ENCODE measurements at regions not wholly inside any gene's neighbourhood (a gene's known extent, or its start where the extent isn't known, plus 50 kb on each side); places are given as distances from the start of the nearest gene placed in this dataset.
"Not testable (repeated sequence)": the region's sequence is repeated elsewhere in the genome, so short reads cannot be mapped to it uniquely, and the experiment has no call there.

DNA sequence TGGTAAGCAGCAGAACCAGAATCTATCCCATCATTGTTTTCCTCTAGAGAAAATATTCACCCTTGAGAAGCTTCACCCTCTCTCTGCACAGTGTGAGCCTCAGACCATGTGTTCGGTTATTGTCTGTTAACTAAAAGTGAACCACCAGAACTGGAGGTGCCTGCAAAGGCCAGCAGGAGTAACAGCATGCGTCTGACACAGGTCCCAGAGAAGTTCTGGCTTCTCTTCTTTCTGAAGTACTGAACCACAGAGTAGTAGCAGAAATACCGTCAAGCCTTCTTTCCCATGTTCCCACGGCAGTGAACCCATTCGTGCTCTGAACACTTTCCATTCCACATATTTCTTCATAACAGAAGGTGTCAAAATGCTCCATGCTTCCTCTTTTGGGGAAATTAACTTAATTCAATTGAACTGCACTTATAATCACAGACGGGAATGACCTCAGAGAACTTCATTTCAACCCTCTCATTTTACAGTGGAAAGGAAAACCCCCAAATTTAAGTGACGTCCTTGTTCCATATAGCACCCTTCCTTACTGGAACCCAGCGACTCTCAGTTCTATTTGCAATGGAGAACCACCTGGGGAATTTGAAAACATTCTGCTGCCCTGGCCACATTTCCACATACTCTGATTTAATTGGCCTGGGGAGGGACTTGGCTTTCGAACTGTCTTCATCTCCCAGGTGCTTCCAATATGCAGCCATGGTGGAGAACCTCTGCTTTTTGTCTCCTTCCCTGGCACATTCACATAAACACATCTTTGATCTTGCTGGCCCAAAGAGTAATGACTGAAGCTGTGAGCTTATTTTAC is 519.1 kb downstream of the RNF144A start:
- DNase-seq = no peak

DNA sequence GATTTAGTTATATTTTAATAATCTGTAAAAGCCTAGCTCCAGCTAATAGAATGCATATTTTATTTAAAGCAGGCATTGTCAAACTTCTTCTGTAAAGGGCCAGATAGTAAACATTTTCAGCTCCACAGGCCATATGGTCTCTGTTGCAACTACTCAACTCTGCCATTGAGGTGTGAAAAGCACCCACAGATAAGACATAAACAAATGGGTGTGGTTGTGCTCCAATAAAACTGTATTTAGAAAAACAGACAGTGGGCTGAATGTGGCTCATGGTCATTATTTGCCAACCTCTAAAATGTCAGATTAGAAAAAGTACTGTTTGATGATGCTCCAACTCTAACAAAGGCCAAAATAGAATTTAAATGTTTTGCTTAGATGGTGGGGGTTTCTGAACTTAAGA is 519.9 kb downstream of the RNF144A start:
- no peak for DNase-seq

DNA sequence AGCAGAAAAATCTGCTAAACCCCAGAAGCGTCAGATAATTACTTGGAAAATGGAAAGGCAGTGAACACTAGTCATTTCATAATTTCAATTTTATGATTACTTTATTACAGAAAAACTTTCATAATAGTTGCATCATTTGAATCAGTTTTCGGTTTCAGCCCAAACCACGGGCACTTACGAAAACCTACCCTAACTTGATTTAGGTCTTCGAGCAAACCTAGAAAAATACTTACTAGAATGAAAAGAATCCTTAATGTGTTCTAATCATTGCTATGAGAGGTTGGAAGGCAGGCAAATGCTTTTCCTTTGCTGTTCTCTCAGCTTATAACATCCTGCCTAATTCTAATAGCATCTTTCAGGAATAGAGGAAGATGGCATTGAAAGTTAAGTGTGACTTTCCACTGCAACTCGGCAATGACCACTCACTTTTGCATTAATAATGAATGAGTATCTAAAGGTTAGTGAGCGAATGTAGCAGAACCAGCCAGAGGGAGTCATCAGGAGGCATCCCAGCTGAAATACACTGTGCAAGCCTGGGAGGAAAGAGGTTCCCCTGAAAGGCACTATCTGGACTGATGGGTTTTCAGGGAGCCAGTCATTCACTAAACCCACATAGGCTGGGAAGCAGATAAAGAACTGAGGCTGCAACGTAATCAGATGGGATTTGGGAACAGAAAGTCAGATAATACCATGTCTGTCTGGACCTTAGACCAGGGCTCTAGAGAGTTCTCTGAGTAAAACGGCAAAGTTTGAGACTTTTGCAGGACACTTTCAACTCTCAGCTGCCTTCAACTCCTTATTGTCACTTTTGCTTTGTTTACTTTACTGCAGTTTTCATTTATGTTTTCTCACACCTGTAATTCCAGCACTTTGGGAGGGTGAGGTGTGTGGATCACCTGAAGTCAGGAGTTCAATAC is 520.8 kb downstream of the RNF144A start:
- DNase-seq = no peak

DNA sequence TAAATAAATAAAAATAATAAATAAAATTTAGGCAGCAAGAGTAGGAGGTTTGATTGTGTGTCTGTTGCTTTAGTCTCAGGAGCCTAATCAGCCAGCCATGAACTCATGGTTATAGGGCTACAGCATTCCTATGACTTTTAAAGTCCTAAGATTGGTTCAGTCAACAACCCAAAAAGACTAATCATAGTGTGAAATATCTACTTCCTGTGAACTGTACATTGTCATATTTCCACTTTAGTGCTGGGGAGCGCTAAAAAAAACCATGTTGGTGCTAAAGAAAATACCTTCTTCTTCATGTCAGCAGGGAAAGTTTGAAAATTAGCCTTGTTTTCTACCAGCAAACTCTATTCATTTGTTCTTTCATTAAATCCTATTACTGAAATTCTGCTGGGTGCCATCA is 521.6 kb downstream of the RNF144A start:
- DNase-seq = no peak

DNA sequence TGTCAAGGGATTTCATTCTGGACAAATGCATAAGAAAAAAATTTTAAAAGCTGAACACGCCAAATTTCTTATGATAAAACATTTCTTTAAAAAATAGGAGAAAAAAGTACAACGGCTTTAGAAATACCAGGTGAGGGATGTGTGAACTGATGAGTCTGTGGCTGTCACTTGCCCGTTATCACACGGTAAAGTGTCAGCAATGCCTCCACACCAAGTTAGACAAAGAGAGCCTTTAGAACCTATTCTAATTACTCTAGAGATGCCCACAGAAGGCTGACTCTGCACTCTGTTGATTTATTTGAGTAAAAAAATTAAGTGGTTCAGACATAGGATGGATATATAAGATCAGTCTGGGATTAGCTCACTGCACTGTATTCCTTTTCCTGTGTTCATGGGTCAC is 523.8 kb downstream of the RNF144A start:
- no peak for DNase-seq

DNA sequence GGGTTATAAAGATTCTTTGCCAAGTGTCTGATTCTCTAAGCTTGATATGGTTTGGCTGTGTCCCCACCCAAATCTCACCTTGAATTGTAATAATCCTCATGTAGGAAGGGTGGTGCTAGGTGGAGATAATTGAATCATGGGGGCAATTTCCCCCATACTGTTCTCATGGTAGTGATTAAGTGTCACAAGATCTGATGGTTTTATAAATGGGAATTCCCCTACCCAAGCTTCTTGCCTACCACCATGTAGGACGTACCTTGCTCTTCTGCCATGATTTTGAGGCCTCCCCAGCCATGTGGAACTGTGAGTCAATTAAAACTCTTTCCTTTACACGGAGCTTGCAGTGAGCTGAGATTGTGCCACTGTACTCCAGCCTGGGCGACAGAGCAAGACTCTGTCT is 524.6 kb downstream of the RNF144A start:
- not testable (repeated sequence) for DNase-seq

DNA sequence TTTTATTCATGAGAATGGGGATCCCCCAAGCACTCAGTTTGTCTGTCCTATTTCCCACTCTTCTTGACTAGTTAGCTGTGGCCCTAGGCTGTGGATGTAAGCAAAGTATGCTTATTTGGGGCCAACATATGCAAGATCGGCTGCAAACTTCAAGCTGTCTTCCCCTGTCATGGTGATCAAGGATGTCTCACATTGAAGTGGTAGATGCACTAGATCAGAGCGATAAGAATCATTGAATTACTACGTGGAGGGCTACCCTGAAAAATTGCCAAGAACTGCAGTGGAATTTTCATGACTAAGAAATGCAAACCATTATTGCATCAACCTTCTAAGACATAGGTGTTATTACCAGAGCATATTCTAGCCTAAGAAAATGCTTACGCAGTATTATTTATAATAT is 527.4 kb downstream of the RNF144A start:
- no peak for DNase-seq

DNA sequence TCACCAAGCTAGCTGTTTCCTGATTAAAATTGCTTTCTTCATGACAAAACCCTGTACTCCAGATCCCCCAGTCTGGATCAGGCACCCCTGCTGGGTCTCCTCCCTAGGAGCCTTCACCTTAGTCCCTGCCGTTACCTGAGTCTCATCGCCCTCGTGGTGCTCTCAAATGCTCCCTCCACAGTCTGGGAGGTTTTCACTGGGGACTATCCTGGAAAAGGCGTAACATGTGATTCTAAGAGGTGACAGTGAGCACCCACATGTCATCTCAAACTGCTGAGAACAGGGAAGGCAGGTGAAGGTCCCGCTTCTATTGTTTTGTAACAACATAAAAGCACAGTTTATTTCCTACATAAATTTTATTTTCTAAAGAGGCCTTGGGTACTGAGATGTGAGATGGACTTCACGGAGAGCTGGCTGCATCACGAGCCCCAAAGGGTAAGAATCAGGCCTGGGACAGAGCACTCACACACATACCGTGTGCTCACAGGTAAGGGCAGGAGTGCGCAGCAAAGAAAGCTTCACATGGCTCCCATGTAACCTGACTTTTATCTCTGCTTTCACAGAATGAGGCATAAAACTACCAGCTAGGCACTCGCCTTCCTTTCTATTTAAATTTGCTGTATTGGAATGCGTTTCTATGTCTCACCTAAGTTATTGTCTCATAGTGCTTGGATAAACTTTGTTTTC is 531.5 kb downstream of the RNF144A start:
- no peak for DNase-seq

DNA sequence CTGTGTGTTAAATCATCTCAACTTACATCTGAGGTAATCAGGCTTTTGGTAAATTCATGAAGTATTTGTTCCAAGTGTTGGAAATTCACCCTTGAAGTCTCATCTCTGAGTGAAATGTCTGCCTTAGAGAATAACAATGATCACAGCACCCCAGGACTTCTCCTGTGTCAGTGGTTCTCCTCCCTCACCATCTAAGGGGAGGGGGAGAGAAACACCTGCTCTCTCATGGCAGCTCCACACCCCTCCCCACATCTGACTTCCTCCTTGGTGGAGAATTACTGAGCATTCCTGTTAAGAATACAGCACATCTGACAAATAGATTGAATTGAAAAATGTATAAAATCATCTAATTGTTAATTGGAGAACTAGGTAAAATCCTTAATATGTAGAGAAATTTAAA is 532.1 kb downstream of the RNF144A start:
- no peak for DNase-seq

DNA sequence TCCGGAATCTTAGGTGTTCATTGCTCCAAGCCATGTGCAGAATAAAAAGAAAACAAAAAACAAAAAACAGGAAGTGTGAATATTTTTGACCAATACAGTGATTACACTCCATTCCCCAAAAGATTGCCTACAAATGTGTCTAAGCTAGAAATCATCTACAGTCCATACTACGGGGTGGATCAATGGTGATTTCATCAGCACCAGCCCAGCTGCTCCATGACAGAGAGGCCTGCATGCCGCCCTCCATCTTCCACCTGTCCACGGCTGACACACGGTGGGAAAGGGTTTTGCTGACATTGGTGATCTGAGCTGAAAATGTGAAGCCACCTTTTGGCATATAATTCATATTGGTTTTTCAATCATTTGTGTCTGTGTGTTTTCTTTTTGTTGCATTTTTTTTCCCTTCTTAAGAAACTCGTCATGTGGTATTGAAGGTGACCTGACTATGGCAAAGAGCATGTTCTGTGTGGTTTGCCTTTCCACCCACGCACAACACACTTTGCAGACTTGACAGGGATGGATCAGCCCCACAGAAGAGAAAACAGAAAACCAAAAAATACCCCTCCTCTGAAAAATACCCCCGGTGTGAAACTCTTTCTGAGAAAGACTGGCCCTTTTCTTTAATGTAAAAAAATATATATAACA is 533.1 kb downstream of the RNF144A start:
- DNase-seq = no peak

DNA sequence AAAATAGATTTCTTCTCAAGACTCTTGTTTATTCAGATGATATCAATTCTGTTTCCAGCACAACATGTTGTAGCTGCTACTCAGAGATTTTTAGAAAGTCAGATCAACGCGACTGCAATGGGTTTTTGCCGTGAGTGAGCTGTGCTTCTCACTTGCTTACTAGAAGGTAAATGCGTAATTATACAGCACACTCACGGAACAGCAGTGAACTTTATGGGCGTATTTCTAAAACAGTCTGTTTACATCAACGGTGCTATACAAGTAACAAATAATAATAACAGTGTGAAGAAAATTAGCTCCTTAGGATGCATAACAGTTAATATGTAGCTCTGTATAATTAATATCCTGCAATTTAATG is 533.6 kb downstream of the RNF144A start:
- no peak for DNase-seq

DNA sequence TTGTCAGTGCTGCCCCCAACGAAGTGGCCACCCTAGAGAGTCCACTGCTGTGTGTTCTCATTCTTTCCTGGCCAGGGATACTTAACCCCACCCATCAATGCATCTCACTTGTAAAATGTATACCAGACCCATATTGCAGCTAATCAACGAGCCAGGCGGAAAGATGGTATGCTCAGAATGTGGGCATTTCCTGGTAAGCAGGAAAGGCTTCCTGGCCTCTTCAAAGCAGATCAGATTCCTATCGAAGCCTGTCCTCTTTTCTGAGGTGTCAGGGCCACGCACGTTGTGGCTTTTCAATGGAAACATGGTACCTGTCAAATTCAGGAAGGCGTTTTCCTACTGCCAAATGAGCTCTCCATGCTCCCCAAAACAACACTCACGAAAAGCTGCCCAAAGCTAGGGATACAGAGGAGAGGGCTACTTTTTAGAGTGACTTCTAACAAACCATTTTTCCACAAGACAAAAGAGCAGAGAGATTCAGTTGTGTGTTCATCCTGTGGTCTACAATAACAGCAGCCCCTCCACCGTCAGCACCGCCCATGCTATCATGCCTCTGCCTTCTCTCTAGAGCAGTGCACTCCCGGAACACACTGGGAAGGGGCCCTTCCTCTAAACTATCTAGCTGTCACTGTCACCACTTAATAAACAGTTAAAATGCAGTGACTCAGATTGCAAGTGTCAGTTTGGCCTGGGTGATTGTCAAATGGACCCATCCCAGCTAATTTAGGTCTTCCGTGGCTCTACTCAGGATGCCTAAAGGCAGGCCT is 535.1 kb downstream of the RNF144A start:
- DNase-seq = no peak

DNA sequence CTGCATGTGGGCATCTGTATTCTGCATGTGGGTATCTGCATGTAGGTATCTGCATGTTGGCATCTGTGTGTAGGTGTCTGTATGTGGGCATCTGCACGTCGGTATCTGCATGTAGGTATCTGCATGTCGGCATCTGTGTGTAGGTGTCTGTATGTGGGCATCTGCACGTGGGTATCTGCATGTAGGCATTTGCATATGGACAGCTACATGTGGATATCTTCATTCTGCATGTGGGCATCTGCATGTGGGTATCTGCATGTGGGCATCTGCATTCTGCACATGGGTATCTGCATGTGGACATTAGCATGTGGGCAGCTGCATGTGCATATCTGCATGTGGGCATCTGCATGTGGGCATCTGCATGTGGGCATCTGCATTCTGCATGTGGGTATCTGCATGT is 537.4 kb downstream of the RNF144A start:
- no peak for DNase-seq

DNA sequence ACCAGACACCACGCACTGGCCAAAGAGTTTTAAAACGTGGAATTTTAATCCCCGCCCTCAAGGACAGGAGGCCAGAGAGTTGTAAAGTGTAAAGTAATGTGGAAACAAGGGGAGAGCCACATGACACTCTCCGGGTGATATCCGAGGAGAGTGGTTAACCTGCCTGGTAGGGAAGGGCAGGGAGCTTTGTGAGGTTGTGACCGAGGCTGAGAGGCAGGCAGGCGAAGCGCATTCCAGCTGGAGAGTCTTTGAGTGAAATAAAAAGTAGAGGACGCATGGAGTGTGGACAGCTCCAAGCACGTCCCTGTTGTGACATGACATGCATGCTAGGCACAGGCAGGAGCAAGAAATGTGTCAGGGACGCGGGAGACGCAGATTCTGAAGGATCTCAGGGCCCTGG is 539.5 kb downstream of the RNF144A start:
- no peak for DNase-seq

DNA sequence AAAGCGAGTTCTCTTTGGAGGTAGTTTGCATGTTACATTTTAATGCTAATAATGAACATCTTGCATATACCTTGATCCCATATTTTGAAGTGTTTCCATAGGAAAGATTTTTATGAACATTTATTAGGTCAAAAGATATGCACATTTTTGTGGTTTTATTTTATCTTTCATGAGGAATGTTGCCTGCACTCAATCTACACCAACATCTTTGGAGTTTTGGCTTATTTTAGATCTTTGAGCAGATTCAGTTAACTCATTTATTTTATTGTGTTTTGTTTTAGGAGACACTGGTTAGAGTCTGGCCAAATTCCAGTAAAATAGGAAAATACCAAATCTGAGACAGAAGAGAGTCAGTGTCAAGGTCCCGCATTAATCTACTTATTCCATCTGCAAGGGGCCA is 540.9 kb downstream of the RNF144A start:
- DNase-seq = no peak

DNA sequence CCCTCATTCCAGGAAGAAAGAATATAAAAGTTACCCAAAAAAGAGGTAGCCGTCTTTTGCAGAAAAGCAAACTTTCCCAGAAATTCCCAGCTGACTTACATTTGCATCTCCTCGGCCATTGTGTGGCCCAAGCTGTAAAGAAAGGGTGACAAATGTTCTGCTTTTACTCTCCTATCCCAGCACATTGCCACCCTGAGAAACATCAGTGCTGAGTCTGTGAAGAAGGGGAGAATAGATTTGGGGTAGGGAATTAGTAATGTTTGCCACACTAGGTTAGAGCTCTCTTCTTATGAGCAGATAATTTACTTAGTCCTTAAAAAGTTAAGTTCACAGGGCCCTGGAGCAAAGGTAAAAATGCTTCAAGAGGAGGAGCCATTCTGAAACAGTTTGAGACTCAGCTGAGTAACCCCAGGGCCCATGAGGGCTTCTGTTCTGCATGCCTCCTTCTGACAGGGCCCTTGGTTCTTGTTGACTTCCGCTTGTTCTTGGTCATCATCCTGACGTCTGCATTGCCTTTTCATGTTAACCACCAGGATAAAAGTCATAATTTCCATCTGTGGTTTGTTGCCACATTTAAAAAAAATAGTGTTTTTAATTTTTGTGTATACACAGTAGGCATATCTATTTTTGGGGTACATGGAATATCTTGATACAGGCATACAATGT is 550.7 kb downstream of the RNF144A start:
- DNase-seq = no peak

DNA sequence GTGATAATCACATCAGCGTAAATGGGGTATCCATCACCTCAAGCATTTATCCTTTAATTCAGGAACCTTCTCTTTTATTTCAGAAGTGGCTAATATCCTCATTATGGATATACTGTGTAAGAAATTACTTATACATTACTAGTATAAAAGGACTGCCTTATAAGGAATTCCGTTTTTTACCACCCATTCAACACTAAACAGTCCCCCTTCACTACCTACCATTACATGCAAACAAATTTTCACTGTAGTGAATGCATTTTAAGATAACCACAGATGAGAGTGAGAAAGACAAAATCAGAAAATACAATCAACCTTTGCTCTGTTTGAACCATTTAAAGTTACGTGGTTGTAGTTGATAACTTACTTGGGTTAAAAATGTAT is 551.2 kb downstream of the RNF144A start:
- no peak for DNase-seq

DNA sequence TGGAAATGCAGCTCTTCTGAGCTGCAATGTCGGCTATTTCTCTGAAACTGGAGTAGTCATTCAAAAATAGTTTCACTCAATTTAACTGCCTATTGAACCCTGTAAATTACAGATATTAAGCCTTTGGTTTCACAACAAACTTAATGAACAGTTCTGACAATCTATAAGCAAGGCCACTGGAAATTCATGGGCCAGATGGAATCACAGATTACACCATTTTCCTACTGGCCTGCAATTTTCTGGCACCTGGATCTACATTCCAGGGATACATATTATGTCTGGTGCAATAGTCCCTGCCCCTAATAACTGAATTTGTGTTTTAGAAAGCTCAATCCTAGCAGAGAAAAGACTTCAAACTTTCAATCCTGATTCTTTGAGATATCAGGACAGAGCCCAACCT is 551.7 kb downstream of the RNF144A start:
- no peak for DNase-seq

DNA sequence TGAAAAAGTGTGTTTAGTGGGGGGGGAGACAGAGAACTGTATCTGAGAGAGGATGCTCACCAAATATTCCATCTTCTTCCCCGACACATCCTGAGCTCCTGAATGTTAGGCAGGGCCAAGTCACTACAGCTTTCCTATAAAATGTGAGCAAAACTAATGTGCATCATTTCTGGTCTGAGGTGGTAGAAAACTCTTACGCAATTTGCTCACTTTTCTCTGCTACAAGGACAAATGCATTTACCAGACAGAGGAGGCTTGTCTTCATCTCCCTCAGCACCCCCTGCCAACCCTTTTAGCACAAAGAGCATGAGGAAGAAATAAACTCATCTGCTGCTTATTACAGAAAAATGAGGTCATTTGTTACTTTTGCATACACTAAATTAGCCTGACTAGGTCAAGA is 554.0 kb downstream of the RNF144A start:
- no peak for DNase-seq

DNA sequence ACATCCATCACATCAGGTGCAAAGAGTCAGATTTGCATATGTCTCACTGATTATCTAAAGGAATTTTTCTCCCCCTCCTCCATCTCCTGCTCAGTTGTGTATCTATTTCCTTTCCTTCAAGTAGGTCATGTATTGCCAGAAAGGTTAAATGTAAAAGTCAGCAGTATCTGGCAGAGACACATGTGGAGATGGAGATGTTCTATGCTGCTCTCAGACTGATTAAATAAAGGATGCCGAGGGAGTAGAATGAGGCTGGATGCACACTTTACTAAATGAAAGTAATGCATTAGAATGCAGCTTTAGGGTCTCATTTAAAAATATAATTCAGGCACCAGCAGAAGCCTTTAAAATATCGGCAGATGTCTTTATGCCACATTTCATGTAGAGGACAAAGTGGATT is 555.3 kb downstream of the RNF144A start:
- no peak for DNase-seq

DNA sequence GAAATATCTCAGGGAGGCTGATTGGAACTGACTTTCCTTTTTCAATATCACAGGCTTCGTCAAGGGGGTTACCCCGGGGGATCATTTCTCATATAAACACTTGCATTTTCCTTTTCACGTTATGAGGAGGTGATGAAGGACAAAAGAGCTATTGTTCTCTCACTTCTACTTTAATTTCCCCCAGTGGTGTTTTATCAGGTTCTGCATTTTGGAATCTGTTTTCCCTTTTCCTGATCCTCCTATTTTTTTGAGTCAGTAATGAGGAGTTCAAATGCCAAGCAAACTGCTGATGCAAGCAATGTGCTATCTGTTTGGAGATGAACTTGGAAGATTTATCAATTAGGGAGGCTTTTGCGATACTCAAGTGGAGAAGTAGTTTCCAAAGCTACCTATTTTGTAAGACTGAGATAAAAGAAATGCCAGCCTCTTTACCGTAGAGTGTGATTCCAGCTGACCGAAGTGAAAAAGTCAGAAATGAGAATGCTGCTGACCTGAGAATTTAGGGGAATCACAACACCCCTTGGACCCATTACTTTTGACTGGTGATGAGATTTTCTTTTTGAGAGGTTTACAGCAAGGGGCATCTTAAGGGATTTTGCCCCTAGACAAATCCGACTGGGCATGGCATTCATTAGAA is 556.0 kb downstream of the RNF144A start:
- DNase-seq = no peak
